RCC 7860 (cell line): ENCODE measurements at regions not wholly inside any gene's neighbourhood (a gene's known extent, or its start where the extent isn't known, plus 50 kb on each side); places are given as distances from the start of the nearest gene placed in this dataset.

Experiments
- DNase-seq: peaks from one replicate; pipeline ENCODE4 v3.0.0-alpha.2; 2015; ENCODE audit warnings: low spot score
- FAIRE-seq: peaks from 2 replicates; lab custom pipeline; 2012; peaks lifted over from hg19 to GRCh38; lab: Jason Lieb, UNC

- DNase-seq, result no peak
- no peak for FAIRE-seq
Measured at GRCh38 chr9:3161912-3162311, 318.0 kb upstream of the PUM3 start.

GRCh38 chr9:3157011-3157410, 313.1 kb upstream of the PUM3 start:
- no peak for FAIRE-seq
- DNase-seq, result no peak

GRCh38 chr9:3151672-3152576, 308.0 kb upstream of the PUM3 start:
- FAIRE-seq (no peak), DNase-seq (no peak)

- DNase-seq (no peak), FAIRE-seq (no peak)
Measured at GRCh38 chr9:3150074-3150473, 306.2 kb upstream of the PUM3 start.

GRCh38 chr9:3138231-3139229, 294.6 kb upstream of the PUM3 start:
- DNase-seq (no peak), FAIRE-seq (no peak)

- FAIRE-seq (no peak), DNase-seq (no peak)
Measured at GRCh38 chr9:3137347-3137695, 293.4 kb upstream of the PUM3 start.

- DNase-seq (no peak), FAIRE-seq (no peak)
Measured at GRCh38 chr9:3136686-3137346, 292.9 kb upstream of the PUM3 start.

- no peak for FAIRE-seq
- no peak for DNase-seq
Measured at GRCh38 chr9:3136230-3136629, 292.3 kb upstream of the PUM3 start.

GRCh38 chr9:3127564-3127963, 283.7 kb upstream of the PUM3 start:
- no peak for FAIRE-seq
- DNase-seq, result no peak

GRCh38 chr9:3125602-3126405, 281.9 kb upstream of the PUM3 start:
- no peak for DNase-seq
- no peak for FAIRE-seq

- DNase-seq, result no peak
- FAIRE-seq, result no peak
Measured at GRCh38 chr9:3124001-3124400, 280.1 kb upstream of the PUM3 start.

- FAIRE-seq (no peak), DNase-seq (no peak)
Measured at GRCh38 chr9:3118081-3118480, 274.2 kb upstream of the PUM3 start.

- DNase-seq (no peak), FAIRE-seq (no peak)
Measured at GRCh38 chr9:3099646-3100045, 255.8 kb upstream of the PUM3 start.

- DNase-seq (no peak), FAIRE-seq (no peak)
Measured at GRCh38 chr9:3088219-3088618, 244.3 kb upstream of the PUM3 start.

- FAIRE-seq, result no peak
- DNase-seq, result no peak
Measured at GRCh38 chr9:3087697-3088096, 243.8 kb upstream of the PUM3 start.

GRCh38 chr9:3080951-3081350, 237.1 kb upstream of the PUM3 start:
- FAIRE-seq (no peak), DNase-seq (no peak)

GRCh38 chr9:3074247-3074646, 230.4 kb upstream of the PUM3 start:
- DNase-seq (no peak), FAIRE-seq (no peak)

GRCh38 chr9:3066591-3066990, 222.7 kb upstream of the PUM3 start:
- DNase-seq (no peak), FAIRE-seq (no peak)

- no peak for FAIRE-seq
- no peak for DNase-seq
Measured at GRCh38 chr9:3059781-3060468, 216.0 kb upstream of the PUM3 start.

- no peak for FAIRE-seq
- DNase-seq, result no peak
Measured at GRCh38 chr9:3058409-3058808, 214.5 kb upstream of the PUM3 start.
